Activated naive CD4-positive, alpha-beta T cell treated with anti-CD3 and anti-CD28 coated beads for 36 hours (primary cell): ENCODE measurements at regions not wholly inside any gene's neighbourhood (a gene's known extent, or its start where the extent isn't known, plus 50 kb on each side); places are given as distances from the start of the nearest gene placed in this dataset.
A peak's percentile ranks its signal among the peaks of the same experiment; 100 is the strongest.

ENCODE experiments used
- CTCF ChIA-PET: fragments of 350-600 bp; sonication (Branson Sonifier 250); formaldehyde crosslinking; loops from one replicate; lab custom pipeline; 2021; ENCODE audit warnings: antibody characterized with exemption; lab: Charles Lee
- DNase-seq: peaks from one replicate; pipeline ENCODE4 v3.0.0-alpha.2; 2020
- H3K27ac Mint-ChIP-seq: one replicate; pipeline ENCODE4 v1.8.0; 2021; ENCODE audit warnings: mild to moderate bottlenecking, mixed read lengths
- H3K27me3 Mint-ChIP-seq: one replicate; pipeline ENCODE4 v1.8.0; 2021; ENCODE audit warnings: low read depth, mixed read lengths
- H3K36me3 Mint-ChIP-seq: one replicate; pipeline ENCODE4 v1.8.0; 2021; ENCODE audit warnings: low read depth, mixed read lengths
- H3K4me1 Mint-ChIP-seq: one replicate; pipeline ENCODE4 v1.8.0; 2021; ENCODE audit warnings: low read depth, mixed read lengths
- H3K4me3 Mint-ChIP-seq: one replicate; pipeline ENCODE4 v1.8.0; 2021; ENCODE audit warnings: mild to moderate bottlenecking, moderate library complexity, mixed read lengths
- H3K9me3 Mint-ChIP-seq: one replicate; pipeline ENCODE4 v1.8.0; 2021; ENCODE audit warnings: mixed read lengths
- intact Hi-C: fragments of 100-400 bp; cut with micrococcal nuclease; formaldehyde crosslinking; loops from one replicate; pipeline ENCODE4 v1.15.1; 2023

GRCh38 chr6:26264547-26264946 lies 100.5 kb upstream of the BTN3A2 start:
- no peak overlapping the region for H3K4me3 Mint-ChIP-seq
- H3K36me3 Mint-ChIP-seq, result no peaks in the 10 kb centered on the region
- peaks cover 5% of the 10 kb centered on the region for H3K4me1 Mint-ChIP-seq
- CTCF ChIA-PET, result interaction anchor here (0.6 to 1.1 kb wide), 3 partner anchors 8 to 13 kb away, joined by 4 to 6 read pairs (median 5); a partner anchor contains a TSS
- H3K27me3 Mint-ChIP-seq, result peaks cover 3% of the 10 kb centered on the region
- no peak for DNase-seq
- no peaks in the 10 kb centered on the region for H3K9me3 Mint-ChIP-seq
- H3K27ac Mint-ChIP-seq, result no peak overlapping the region
- intact Hi-C loops, result no loop called here

DNA sequence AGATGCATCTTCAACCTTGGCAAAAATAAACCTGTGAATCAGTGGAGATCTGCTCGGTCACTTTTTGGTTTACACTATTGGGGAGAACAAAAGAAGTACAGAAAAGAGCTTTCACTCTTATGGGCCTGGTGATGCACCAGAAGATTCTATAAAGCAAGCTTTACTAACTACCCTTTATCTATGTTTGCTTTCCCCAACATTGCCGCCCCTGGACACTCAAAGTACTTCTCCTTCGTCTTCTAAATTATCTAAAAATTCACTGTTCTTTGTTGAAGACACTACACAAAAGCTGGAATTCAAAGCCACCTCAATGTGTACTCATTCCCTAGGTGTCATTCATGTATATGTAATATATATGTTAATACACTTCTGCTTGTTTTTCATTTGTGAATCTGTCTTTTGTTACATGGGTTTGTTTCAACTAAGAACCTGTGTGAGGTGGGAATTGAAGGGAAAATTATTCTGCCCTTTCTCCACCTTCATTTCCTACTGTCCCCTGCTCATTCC lies 97.9 kb upstream of the BTN3A2 start:
- Mint-ChIP-seq H3K27ac (no peak overlapping the region), H3K4me3 (no peak overlapping the region), H3K36me3 (peaks cover 3% of the 10 kb centered on the region), H3K4me1 (peaks cover 9% of the 10 kb centered on the region), H3K9me3 (no peaks in the 10 kb centered on the region), H3K27me3 (peaks cover 5% of the 10 kb centered on the region)
- CTCF ChIA-PET, result interaction anchor here (0.7 to 6.3 kb wide), 2 partner anchors 9 to 222 kb away, joined by 3 to 40 read pairs; a partner anchor contains a TSS
- intact Hi-C loops, result no loop called here
- no peak for DNase-seq

DNA sequence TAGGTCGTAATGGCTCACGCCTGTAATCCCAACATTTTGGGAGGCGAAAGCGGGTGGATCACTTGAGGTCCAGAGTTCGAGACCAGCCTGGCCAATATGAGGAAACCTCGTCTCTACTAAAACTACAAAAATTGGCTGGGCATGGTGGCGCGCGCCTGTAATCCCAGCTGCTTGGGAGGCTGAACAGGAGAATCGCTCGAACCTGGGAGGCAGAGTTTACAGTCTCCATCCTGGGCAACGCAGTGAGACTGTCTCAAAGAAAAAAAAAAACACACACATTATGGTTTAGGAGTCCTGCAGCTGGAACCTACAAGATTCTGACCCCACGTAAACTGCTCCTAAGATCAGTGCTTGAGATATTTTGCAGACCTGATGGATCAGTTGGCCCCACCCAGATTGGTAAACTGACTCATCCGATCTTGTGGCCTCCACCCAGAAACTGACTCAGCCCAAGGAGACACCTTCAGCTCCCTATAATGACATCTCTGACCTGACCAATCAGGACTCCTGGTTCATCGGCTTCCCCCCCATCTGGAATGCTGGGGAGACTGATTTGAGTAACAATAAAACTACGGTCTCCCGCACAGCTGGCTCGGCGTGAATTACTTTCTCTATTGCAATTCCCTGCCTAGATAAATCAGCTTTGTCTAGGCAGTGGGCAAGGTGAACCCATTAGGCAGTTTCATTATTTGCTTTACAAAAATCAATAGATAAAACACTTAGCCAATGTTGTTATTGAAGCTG lies 96.2 kb upstream of the BTN3A2 start:
- H3K9me3 Mint-ChIP-seq, result no peaks in the 10 kb centered on the region
- peaks cover 5% of the 10 kb centered on the region for H3K27me3 Mint-ChIP-seq
- no peak overlapping the region for H3K27ac Mint-ChIP-seq
- peak; percentile 60 for DNase-seq
- CTCF ChIA-PET, result interaction anchor here (6.3 kb wide), 1 partner anchor 11 kb away, joined by 40 read pairs; no protein-coding TSS in a partner anchor
- H3K4me1 Mint-ChIP-seq, result peaks cover 9% of the 10 kb centered on the region
- peaks cover 3% of the 10 kb centered on the region for H3K36me3 Mint-ChIP-seq
- intact Hi-C loops, result no loop called here
- peak overlapping the region; percentile 24 for H3K4me3 Mint-ChIP-seq

GRCh38 chr6:26269531-26270485 lies 95.2 kb upstream of the BTN3A2 start:
- no peaks in the 10 kb centered on the region for H3K9me3 Mint-ChIP-seq
- no peak overlapping the region for H3K27ac Mint-ChIP-seq
- intact Hi-C loops, result loop anchor here (1.0 to 5.0 kb wide), 5 partner anchors 65 to 877 kb away; a partner anchor contains a TSS
- CTCF ChIA-PET, result interaction anchor here (1.0 to 6.3 kb wide), 6 partner anchors 12 to 300 kb away, joined by 3 to 40 read pairs (median 4); a partner anchor contains a TSS
- H3K27me3 Mint-ChIP-seq, result peaks cover 5% of the 10 kb centered on the region
- peaks cover 9% of the 10 kb centered on the region for H3K4me1 Mint-ChIP-seq
- DNase-seq, result peak; percentile 10
- H3K4me3 Mint-ChIP-seq, result no peak overlapping the region
- H3K36me3 Mint-ChIP-seq, result peaks cover 3% of the 10 kb centered on the region

- DNase-seq, result peak; percentile 41
- no peak overlapping the region for H3K27ac Mint-ChIP-seq
- H3K4me1 Mint-ChIP-seq, result peaks cover 9% of the 10 kb centered on the region
- H3K36me3 Mint-ChIP-seq, result peaks cover 3% of the 10 kb centered on the region
- no peak overlapping the region for H3K4me3 Mint-ChIP-seq
- CTCF ChIA-PET, result interaction anchor here (0.6 to 6.3 kb wide), 7 partner anchors 12 to 324 kb away, joined by 3 to 40 read pairs (median 4); a partner anchor contains a TSS
- no peaks in the 10 kb centered on the region for H3K9me3 Mint-ChIP-seq
- peaks cover 5% of the 10 kb centered on the region for H3K27me3 Mint-ChIP-seq
- intact Hi-C loops, result loop anchor here (1.0 to 5.0 kb wide), 5 partner anchors 66 to 876 kb away; a partner anchor contains a TSS
Observed at GRCh38 chr6:26270486-26270861, 94.5 kb upstream of the BTN3A2 start.

GRCh38 chr6:26270903-26271667 lies 93.9 kb upstream of the BTN3A2 start:
- DNase-seq, result peak; percentile 92
- CTCF ChIA-PET, result interaction anchor here (0.6 to 6.3 kb wide), 8 partner anchors 13 to 324 kb away, joined by 3 to 40 read pairs (median 4); a partner anchor contains a TSS
- Mint-ChIP-seq H3K27me3 (peaks cover 5% of the 10 kb centered on the region), H3K4me3 (no peak overlapping the region), H3K27ac (no peak overlapping the region), H3K36me3 (peaks cover 3% of the 10 kb centered on the region), H3K9me3 (no peaks in the 10 kb centered on the region), H3K4me1 (peaks cover 9% of the 10 kb centered on the region)
- intact Hi-C loops, result loop anchor here (1.0 to 5.0 kb wide), 8 partner anchors 21 to 876 kb away; a partner anchor contains a TSS

DNA sequence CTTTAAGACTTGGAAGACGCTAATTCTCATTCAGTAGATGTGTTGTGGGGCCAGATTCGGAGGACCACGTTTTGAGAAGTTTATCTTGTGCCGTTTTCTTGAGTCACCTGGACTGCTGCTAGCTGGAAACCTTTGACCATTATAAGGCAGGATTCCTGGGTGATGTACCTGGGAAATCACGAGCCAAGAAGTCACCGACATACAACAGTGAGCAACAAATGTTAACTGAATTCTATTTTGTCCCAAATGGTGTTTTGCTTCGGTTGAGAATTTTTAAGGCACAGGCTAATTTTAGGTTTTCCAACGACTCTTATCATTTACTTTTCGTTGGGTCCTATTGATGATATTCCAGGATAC lies 93.4 kb upstream of the BTN3A2 start:
- no peak overlapping the region for H3K27ac Mint-ChIP-seq
- H3K4me3 Mint-ChIP-seq, result no peak overlapping the region
- peaks cover 5% of the 10 kb centered on the region for H3K27me3 Mint-ChIP-seq
- intact Hi-C loops, result loop anchor here (1.0 to 5.0 kb wide), 11 partner anchors 14 to 875 kb away; a partner anchor contains a TSS
- DNase-seq, result no peak
- CTCF ChIA-PET, result interaction anchor here (1.4 to 6.3 kb wide), 3 partner anchors 14 to 51 kb away, joined by 4 to 40 read pairs (median 14); a partner anchor contains a TSS
- peaks cover 9% of the 10 kb centered on the region for H3K4me1 Mint-ChIP-seq
- peaks cover 3% of the 10 kb centered on the region for H3K36me3 Mint-ChIP-seq
- no peaks in the 10 kb centered on the region for H3K9me3 Mint-ChIP-seq

DNA sequence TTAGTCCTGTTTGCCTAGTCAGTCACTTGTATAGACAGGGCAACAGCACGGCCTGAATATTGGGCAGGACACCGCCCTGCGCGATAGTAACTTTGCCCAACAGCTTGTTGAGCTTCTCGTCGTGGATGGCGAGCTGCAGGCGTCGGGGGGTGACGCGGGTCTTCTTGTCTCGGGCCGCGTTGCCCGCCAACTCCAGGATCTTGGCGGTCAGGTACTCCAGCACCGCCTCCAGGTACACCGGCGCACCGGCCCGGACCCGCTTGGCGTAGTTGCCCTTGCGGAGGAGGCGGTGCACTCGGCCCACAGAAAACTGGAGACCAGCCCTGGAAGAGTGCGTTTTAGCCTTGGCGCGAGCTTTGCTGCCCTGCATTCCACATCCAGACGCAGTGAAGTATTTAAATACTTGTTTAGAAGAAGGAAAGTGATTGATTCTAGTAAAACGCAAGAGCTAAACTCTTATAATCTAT lies 92.8 kb upstream of the BTN3A2 start:
- H3K36me3 Mint-ChIP-seq, result peaks cover 3% of the 10 kb centered on the region
- H3K27me3 Mint-ChIP-seq, result peaks cover 5% of the 10 kb centered on the region
- no peak overlapping the region for H3K27ac Mint-ChIP-seq
- peaks cover 9% of the 10 kb centered on the region for H3K4me1 Mint-ChIP-seq
- intact Hi-C loops, result loop anchor here (1.0 to 5.0 kb wide), 6 partner anchors 13 to 860 kb away; a partner anchor contains a TSS
- H3K4me3 Mint-ChIP-seq, result no peak overlapping the region
- H3K9me3 Mint-ChIP-seq, result no peaks in the 10 kb centered on the region
- peak; percentile 59 for DNase-seq
- CTCF ChIA-PET, result interaction anchor here (0.5 to 2.6 kb wide), 2 partner anchors 22 to 296 kb away, joined by 3 to 14 read pairs; a partner anchor contains a TSS

DNA sequence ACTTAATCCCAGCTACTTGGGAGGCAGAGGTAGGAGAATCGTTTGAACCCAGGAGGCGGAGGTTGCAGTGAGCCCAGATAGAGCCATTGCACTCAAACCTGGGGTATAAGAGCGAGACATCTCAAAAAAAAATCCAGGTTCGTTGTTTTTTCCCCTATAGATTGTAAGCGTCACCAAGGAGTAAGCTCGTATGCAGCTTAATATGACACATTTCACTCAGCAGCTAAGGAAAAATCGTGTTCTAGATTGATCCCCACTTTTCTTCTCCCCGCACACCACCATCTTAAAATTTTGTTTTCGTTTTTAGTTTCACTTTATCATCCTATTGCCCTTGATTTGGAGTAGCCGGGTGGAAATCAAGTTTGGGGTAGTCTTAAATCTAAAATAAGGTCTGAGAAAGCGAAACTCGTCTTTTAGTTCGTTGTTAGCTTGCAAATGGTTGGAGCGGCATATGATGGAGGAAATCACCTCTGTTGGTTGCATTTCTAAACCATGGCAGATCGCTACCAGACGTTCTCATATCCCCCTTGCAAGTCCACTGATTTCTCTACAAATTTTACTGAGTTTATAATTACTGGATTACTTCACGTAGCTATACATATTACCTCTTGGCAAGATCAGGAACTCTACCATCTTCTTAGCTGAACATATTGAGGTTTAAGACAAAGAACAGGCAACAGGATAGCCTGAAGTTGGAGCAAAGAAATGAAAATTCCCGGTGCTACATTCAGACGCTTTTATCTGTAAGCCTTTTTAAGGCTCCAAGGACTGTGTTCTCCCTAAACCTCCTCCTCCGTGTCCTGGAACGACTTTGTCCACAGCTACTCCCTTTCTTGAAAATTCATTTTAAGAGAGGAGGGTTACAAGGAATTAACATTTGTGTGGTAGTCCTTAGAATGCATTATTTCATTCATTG lies 91.1 kb upstream of the BTN3A2 start:
- no peak for DNase-seq

GRCh38 chr6:26275663-26276062 lies 89.3 kb upstream of the BTN3A2 start:
- Mint-ChIP-seq H3K4me3 (no peak overlapping the region), H3K36me3 (peaks cover 3% of the 10 kb centered on the region), H3K4me1 (no peaks in the 10 kb centered on the region), H3K27ac (no peak overlapping the region), H3K9me3 (no peaks in the 10 kb centered on the region), H3K27me3 (peaks cover 5% of the 10 kb centered on the region)
- CTCF ChIA-PET, result interaction anchor here (0.8 kb wide), 1 partner anchor 34 kb away, joined by 4 read pairs; no protein-coding TSS in a partner anchor
- intact Hi-C loops, result no loop called here
- no peak for DNase-seq

More for the DNA sequence above, 91.1 kb upstream of the BTN3A2 start:
- H3K36me3 Mint-ChIP-seq, result peaks cover 3% of the 10 kb centered on the region
- H3K4me3 Mint-ChIP-seq, result no peak overlapping the region
- peaks cover 7% of the 10 kb centered on the region for H3K4me1 Mint-ChIP-seq
- CTCF ChIA-PET, result interaction anchor here (0.6 to 2.6 kb wide), 2 partner anchors 9 to 24 kb away, joined by 6 to 14 read pairs; a partner anchor contains a TSS
- H3K27me3 Mint-ChIP-seq, result peaks cover 5% of the 10 kb centered on the region
- H3K9me3 Mint-ChIP-seq, result no peaks in the 10 kb centered on the region
- intact Hi-C loops, result loop anchor here (1.0 to 5.0 kb wide), 4 partner anchors 77 to 858 kb away; a partner anchor contains a TSS
- H3K27ac Mint-ChIP-seq, result no peak overlapping the region
